Upper lobe of left lung (tissue), 4 donors: ENCODE measurements at regions not wholly inside any gene's neighbourhood (a gene's known extent, or its start where the extent isn't known, plus 50 kb on each side); places are given as distances from the start of the nearest gene placed in this dataset.

Experiments
- EP300 ChIP-seq, 4 donors: sonication (generic); formaldehyde crosslinking; IDR thresholded peaks; one replicate each; pipeline ENCODE4 v1.5.1; 2017; ENCODE audit warnings: antibody characterized with exemption in 4 of 4, control low read depth in 2 of 4
- POLR2A ChIP-seq, 4 donors: fragments of 450-650 bp; IDR thresholded peaks; one replicate each; pipeline ENCODE4 v1.5.1; 2016 to 2017; ENCODE audit warnings: antibody characterized with exemption in 4 of 4, mild to moderate bottlenecking in 2 of 4

- TF ChIP-seq EP300 (IDR thresholded peaks at IDR 0.05): no peak
- no peak for TF ChIP-seq POLR2A (IDR thresholded peaks at IDR 0.05)
Measured at GRCh38 chrX:40285876-40286275, 188.1 kb upstream of the BCOR start.
